Left lung (tissue), 4 donors: ENCODE measurements at regions not wholly inside any gene's neighbourhood (a gene's known extent, or its start where the extent isn't known, plus 50 kb on each side); places are given as distances from the start of the nearest gene placed in this dataset.
"Not testable (repeated sequence)": the region's sequence is repeated elsewhere in the genome, so short reads cannot be mapped to it uniquely, and the experiment has no call there.

Source experiments
- ATAC-seq: fragments of 200-7000 bp; cut with Tn5 transposase; one replicate; pipeline ENCODE4 v1.9.1; 2020; ENCODE audit warnings: moderate library complexity
- DNase-seq, 4 donors: peaks; one replicate each; pipeline ENCODE4 v3.0.0-alpha.2; 2013 to 2020
- H3K27ac ChIP-seq, 2 donors: fragments of 200-600 bp; sonication (generic) in 1 of 2; one replicate each; pipeline versions ENCODE4 v1.5.0 to v1.8.0; 2020 to 2021
- H3K27me3 ChIP-seq, 2 donors: fragments of 200-600 bp; sonication (generic) in 1 of 2; one replicate each; pipeline versions ENCODE4 v1.5.0 to v1.8.0; 2020 to 2021
- H3K36me3 ChIP-seq, 2 donors: fragments of 200-600 bp; sonication (generic) in 1 of 2; one replicate each; pipeline versions ENCODE4 v1.5.0 to v1.8.0; 2020 to 2021
- H3K4me1 ChIP-seq, 2 donors: fragments of 200-600 bp; one replicate each; pipeline ENCODE4 v1.8.0; 2021
- H3K4me3 ChIP-seq, 2 donors: fragments of 200-600 bp; sonication (generic) in 1 of 2; one replicate each; pipeline versions ENCODE4 v1.5.0 to v1.8.0; 2020 to 2021; ENCODE audit warnings: mild to moderate bottlenecking in 1 of 2
- H3K9me3 ChIP-seq, 2 donors: fragments of 200-600 bp; sonication (generic) in 1 of 2; one replicate each; pipeline versions ENCODE4 v1.5.0 to v1.8.0; 2020 to 2021
- intact Hi-C, 2 donors: fragments of 100-400 bp; cut with DNase I; formaldehyde crosslinking; loops; one replicate each; pipeline versions ENCODE4 v1.11.2 to v1.14.2; 2022
- TF ChIP-seq, protein P1 (sequence below), 2 donors: fragments of 200-600 bp; sonication (generic) in 1 of 2; IDR thresholded peaks; one replicate each; pipeline versions ENCODE4 v1.5.0 to v1.8.0; 2021; ENCODE audit warnings: antibody characterized with exemption in 2 of 2
- donor health status: DM: no; HTN: yes; CAD: no.
- donor health status: DM: no; HTN: no; CAD: no.

DNA sequence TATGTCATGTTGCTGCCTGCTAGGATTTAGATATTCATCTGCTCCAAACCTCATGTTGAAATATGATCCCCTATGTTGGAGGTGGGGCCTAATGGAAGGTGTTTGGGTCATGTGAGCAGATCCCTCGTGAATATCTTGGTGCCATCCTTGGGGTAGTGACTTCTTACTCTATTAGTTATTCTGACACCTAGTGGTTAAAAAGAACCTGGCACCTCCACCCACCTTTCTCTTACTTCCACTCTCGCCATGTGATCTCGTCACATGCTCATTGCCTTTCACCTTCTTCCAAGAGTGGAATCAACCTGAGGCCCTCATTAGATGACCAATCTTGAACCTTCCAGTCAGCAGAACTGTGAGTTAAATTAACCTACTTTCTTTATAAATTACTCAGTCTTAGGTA, 549.4 kb upstream of the SYNCRIP start:
- TF ChIP-seq, protein P1, sequence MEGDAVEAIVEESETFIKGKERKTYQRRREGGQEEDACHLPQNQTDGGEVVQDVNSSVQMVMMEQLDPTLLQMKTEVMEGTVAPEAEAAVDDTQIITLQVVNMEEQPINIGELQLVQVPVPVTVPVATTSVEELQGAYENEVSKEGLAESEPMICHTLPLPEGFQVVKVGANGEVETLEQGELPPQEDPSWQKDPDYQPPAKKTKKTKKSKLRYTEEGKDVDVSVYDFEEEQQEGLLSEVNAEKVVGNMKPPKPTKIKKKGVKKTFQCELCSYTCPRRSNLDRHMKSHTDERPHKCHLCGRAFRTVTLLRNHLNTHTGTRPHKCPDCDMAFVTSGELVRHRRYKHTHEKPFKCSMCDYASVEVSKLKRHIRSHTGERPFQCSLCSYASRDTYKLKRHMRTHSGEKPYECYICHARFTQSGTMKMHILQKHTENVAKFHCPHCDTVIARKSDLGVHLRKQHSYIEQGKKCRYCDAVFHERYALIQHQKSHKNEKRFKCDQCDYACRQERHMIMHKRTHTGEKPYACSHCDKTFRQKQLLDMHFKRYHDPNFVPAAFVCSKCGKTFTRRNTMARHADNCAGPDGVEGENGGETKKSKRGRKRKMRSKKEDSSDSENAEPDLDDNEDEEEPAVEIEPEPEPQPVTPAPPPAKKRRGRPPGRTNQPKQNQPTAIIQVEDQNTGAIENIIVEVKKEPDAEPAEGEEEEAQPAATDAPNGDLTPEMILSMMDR (IDR thresholded peaks at IDR 0.05) = peak; percentile 14 to 34
- Histone ChIP-seq H3K36me3 (no peaks in the 10 kb centered on the region), H3K4me1 (no peaks in the 10 kb centered on the region), H3K27ac (no peak overlapping the region), H3K9me3 (no peaks in the 10 kb centered on the region), H3K27me3 (no peaks in the 10 kb centered on the region), H3K4me3 (no peak overlapping the region)
- intact Hi-C loops = no loop called here
- ATAC-seq = peak; percentile 41
- DNase-seq = no peak

DNA sequence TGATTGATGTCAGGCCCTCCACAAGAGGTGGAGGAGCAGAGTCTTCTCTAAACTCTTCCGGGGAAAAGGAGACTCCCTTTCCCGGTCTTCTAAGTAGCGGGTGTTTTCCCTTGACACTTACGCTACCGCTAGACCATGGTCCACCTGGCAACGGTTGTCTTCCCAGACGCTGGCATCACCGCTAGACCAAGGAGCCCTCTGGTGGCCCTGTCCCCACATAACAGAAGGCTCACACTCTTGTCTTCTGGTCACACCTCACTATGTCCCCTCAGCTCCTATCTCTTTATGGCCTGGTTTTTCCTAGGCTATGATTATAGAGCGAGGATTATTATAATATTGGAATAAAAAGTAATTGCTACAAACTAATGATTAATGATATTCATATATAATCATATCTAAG, 532.5 kb upstream of the SYNCRIP start:
- ATAC-seq, H3K9me3 ChIP-seq, H3K4me3 ChIP-seq, intact Hi-C loops, H3K27ac ChIP-seq, H3K36me3 ChIP-seq, H3K4me1 ChIP-seq, H3K27me3 ChIP-seq: not testable (repeated sequence)
- peak in 2 of 4 donors; percentile 7 to 28 for DNase-seq

DNA sequence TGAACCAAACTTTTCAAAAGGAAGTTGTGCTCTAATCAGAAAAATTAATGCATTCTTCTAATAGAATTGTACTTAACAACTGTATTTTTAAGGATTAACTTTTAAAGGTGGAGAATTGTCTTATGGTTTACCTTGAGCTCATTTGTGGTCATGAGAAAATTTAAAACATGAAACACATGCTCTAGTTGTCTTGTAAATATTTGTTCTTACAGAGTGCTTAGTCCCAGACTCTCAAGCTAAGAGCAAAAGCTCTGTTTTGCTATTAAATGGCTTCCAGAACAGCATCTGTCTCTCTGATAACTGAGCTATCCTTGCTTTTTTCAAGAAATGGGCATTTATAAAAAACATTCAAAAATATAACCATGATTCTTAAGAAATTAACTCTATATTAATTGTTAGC, 512.2 kb upstream of the SYNCRIP start:
- H3K4me1 ChIP-seq = no peaks in the 10 kb centered on the region
- no peaks in the 10 kb centered on the region for H3K9me3 ChIP-seq
- intact Hi-C loops = no loop called here
- H3K4me3 ChIP-seq = no peak overlapping the region
- TF ChIP-seq, protein P1 (IDR thresholded peaks at IDR 0.05) = no peak
- no peak for DNase-seq
- H3K36me3 ChIP-seq = no peaks in the 10 kb centered on the region
- no peaks in the 10 kb centered on the region for H3K27me3 ChIP-seq
- no peak overlapping the region for H3K27ac ChIP-seq
- ATAC-seq = peak; percentile 25

DNA sequence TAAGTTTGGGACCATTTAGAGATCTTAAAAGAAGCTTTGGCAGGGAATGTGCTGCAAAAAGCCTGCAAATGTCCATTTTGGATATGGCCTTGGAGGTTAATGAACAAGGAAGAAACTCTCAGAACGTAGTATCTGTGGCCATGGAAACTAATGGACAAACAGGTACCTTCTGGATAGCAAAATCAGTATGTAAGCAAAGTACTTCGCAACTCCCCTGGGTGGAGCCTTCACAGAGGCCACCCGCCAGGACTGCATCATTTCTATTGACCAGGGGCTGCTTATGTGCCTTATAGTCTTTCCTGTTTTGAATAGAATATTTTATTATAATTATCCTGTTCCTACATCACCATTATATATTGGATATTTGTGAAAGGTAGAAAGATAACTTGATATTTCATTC, 510.8 kb upstream of the SYNCRIP start:
- no peak for ATAC-seq

DNA sequence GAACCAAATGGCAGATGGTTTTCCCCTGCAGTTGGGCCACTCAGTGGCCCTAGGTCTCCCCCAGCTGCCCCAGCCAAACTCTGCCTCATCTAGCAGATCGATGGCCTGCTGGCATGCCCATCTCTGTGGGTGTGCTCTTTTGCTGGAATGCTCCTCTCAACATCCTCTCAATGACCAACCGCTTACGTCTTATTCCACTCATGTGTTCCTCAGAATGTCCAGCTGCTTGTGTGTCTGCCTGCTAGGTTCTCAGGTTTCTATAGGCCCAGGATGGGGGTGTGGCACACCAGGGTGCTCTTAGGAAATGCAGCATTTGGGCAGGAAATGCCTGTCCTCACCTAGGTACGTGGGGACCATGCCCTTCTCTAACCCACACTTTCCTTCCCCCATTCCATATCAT, 509.9 kb upstream of the SYNCRIP start:
- Histone ChIP-seq H3K36me3 (no peaks in the 10 kb centered on the region), H3K4me1 (no peaks in the 10 kb centered on the region), H3K27ac (no peak overlapping the region), H3K4me3 (no peak overlapping the region), H3K9me3 (no peaks in the 10 kb centered on the region), H3K27me3 (no peaks in the 10 kb centered on the region)
- TF ChIP-seq, protein P1 (IDR thresholded peaks at IDR 0.05) = no peak
- DNase-seq (peak in 1 of 4 donors; percentile 28), ATAC-seq (peak; percentile 57)
- intact Hi-C loops = no loop called here

More for the DNA sequence above, 510.8 kb upstream of the SYNCRIP start:
- H3K4me1 ChIP-seq = no peaks in the 10 kb centered on the region
- no peak for DNase-seq
- no peaks in the 10 kb centered on the region for H3K27me3 ChIP-seq
- TF ChIP-seq, protein P1 (IDR thresholded peaks at IDR 0.05) = no peak
- H3K27ac ChIP-seq = no peak overlapping the region
- H3K9me3 ChIP-seq = no peaks in the 10 kb centered on the region
- no peaks in the 10 kb centered on the region for H3K36me3 ChIP-seq
- no peak overlapping the region for H3K4me3 ChIP-seq
- intact Hi-C loops = no loop called here

DNA sequence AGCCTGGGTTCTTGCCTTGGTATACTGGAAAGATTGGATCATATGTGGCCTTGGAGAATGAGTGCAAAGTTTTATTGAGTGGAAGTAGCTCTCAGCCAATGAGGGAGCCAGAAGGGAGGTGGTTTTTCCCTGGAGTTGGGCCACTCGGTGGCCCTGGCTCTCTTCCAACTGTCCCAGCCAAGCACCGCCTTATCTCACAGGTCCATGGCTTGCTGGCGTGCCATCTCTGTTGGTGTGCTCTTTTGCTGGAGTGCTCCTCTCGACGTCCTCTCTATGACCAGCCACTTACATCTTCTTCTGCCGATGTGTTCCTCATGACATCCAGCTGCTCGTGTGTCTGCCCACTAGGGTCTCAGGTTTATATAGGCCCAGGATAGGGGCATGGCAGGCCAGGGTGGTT, 505.9 kb upstream of the SYNCRIP start:
- H3K36me3 ChIP-seq = no peaks in the 10 kb centered on the region
- H3K27ac ChIP-seq = no peak overlapping the region
- no peaks in the 10 kb centered on the region for H3K27me3 ChIP-seq
- ATAC-seq (no peak), DNase-seq (peak in 1 of 4 donors; percentile 9)
- no peaks in the 10 kb centered on the region for H3K9me3 ChIP-seq
- intact Hi-C loops = no loop called here
- TF ChIP-seq, protein P1 (IDR thresholded peaks at IDR 0.05) = no peak
- no peaks in the 10 kb centered on the region for H3K4me1 ChIP-seq
- no peak overlapping the region for H3K4me3 ChIP-seq
